IPS DF 6.9 (cell line): ENCODE measurements at regions not wholly inside any gene's neighbourhood (a gene's known extent, or its start where the extent isn't known, plus 50 kb on each side); places are given as distances from the start of the nearest gene placed in this dataset.

Experiments used
- DNase-seq: peaks from one replicate; pipeline ENCODE4 v3.0.0-alpha.2; 2013; ENCODE audit warnings: low read depth, low spot score
- H3K27ac ChIP-seq: one replicate; pipeline ENCODE4 v1.5.1; 2013; ENCODE audit warnings: low read length, control low read depth
- H3K27me3 ChIP-seq: 2 replicates; pipeline ENCODE4 v1.6.1; 2013; ENCODE audit warnings: mild to moderate bottlenecking, low read length; ENCODE audit not compliant: control insufficient read depth, insufficient read depth
- H3K36me3 ChIP-seq: 2 replicates; pipeline ENCODE4 v1.6.1; 2013; ENCODE audit warnings: low read length; ENCODE audit not compliant: control insufficient read depth, insufficient read depth
- H3K4me1 ChIP-seq: 2 replicates; pipeline ENCODE4 v1.6.1; 2013; ENCODE audit warnings: low read length; ENCODE audit not compliant: control insufficient read depth, insufficient read depth
- H3K4me3 ChIP-seq: 2 replicates; pipeline ENCODE4 v1.5.1; 2013; ENCODE audit warnings: mild to moderate bottlenecking, low read length
- H3K9me3 ChIP-seq: 2 replicates; pipeline ENCODE4 v1.6.1; 2013; ENCODE audit warnings: low read length, inconsistent platforms; ENCODE audit not compliant: control insufficient read depth, insufficient read depth
- WGBS: extraction: QIAGEN DNeasy Blood & Tissue Kit; methylation state at CpG from one replicate; pipeline ENCODE4 v1.1.7; 2013; ENCODE audit warnings: mixed read lengths, missing lambda C conversion rate; ENCODE audit not compliant: insufficient read length, insufficient coverage; 5-methylcytosine and 5-hydroxymethylcytosine counted together

DNA sequence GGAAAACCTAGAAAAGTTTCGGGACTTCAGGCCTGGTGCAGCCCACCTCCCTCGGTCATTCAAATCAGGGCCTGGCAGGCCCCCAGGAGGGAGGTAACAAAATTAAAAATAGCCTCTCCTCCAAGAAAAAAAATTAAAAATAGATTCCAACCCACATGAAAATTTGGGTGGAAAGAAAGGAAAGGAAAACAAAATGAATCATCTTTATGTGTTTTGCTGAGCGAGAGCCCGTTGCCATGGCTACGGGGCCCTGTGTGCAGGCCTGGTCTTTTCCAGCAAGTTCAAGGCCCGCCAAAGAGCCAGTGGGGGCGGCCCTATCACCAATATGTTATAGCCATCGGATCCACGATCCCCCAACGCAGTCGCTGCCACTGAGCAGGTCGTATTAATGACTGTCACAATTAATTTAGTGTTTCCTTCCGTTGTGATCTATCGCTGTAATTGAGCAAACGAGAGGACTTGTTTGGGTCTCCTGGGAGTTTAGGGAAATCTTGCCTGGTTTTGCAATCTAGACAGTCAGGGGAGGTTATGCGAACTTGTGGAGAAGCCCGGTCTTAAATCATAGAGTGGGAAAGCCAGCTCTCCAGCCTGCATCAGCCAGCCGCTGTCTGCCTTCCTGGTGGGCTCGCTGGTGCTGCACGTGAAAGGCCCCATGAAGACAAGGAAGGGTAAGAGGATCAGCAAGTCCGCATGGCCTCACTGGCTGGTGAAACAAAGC, 452.4 kb downstream of the BCOR start:
- WGBS: no CpG with 5 or more reads among the region's 21 CpGs

GRCh38 chrX:39648548-39649254, 449.1 kb downstream of the BCOR start:
- Histone ChIP-seq H3K9me3 (no peaks in the 10 kb centered on the region), H3K4me1 (no peaks in the 10 kb centered on the region), H3K4me3 (no peak overlapping the region), H3K36me3 (no peaks in the 10 kb centered on the region), H3K27me3 (no peaks in the 10 kb centered on the region), H3K27ac (no peak overlapping the region)
- no CpG with 5 or more reads among the region's 6 CpGs for whole genome bisulfite sequencing
- DNase-seq: no peak

More for the DNA sequence above, 452.4 kb downstream of the BCOR start:
- Histone ChIP-seq H3K36me3 (no peaks in the 10 kb centered on the region), H3K4me3 (no peak overlapping the region), H3K27me3 (no peaks in the 10 kb centered on the region), H3K9me3 (no peaks in the 10 kb centered on the region), H3K4me1 (no peaks in the 10 kb centered on the region; the same call in none of the 2 replicates), H3K27ac (no peak overlapping the region)
- no peak for DNase-seq

GRCh38 chrX:39650768-39651347, 446.9 kb downstream of the BCOR start:
- no CpG with 5 or more reads among the region's 12 CpGs for WGBS

DNA sequence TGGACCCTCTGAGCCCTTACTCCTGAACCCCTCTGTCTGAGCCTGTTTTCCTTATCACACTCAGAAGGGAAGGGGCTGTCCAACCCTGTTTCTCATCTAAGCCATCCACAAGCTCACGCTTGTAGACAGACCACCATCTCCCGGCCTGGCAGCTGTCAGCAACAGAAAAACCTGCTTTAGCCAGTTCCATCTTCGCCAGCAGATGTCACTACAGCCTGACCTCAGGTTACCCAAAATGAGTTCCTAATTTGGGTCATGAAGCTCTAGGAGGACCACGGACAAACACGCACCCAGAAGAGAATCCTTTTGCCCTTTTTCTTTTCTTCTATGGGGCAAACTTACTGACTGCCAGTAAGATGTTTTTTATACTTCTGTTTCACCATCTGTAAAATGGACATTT, 445.4 kb downstream of the BCOR start:
- no peaks in the 10 kb centered on the region for H3K27me3 ChIP-seq
- DNase-seq: no peak
- no peaks in the 10 kb centered on the region for H3K4me1 ChIP-seq
- H3K36me3 ChIP-seq: no peaks in the 10 kb centered on the region
- no peaks in the 10 kb centered on the region for H3K9me3 ChIP-seq
- no CpG with 5 or more reads among the region's 5 CpGs for WGBS
- no peak overlapping the region for H3K27ac ChIP-seq
- H3K4me3 ChIP-seq: no peak overlapping the region

More at GRCh38 chrX:39650768-39651347, 446.9 kb downstream of the BCOR start:
- H3K27me3 ChIP-seq: no peaks in the 10 kb centered on the region
- no peak overlapping the region for H3K27ac ChIP-seq
- H3K9me3 ChIP-seq: no peaks in the 10 kb centered on the region
- no peaks in the 10 kb centered on the region for H3K36me3 ChIP-seq
- DNase-seq: no peak
- no peaks in the 10 kb centered on the region for H3K4me1 ChIP-seq
- H3K4me3 ChIP-seq: no peak overlapping the region

- no peaks in the 10 kb centered on the region for H3K27me3 ChIP-seq
- no peak overlapping the region for H3K4me3 ChIP-seq
- no peaks in the 10 kb centered on the region for H3K36me3 ChIP-seq
- no peaks in the 10 kb centered on the region for H3K4me1 ChIP-seq
- DNase-seq: no peak
- no CpG with 5 or more reads among the region's 10 CpGs for WGBS
- H3K9me3 ChIP-seq: no peaks in the 10 kb centered on the region
- no peak overlapping the region for H3K27ac ChIP-seq
Measured at GRCh38 chrX:39653691-39654090, 444.1 kb downstream of the BCOR start.

DNA sequence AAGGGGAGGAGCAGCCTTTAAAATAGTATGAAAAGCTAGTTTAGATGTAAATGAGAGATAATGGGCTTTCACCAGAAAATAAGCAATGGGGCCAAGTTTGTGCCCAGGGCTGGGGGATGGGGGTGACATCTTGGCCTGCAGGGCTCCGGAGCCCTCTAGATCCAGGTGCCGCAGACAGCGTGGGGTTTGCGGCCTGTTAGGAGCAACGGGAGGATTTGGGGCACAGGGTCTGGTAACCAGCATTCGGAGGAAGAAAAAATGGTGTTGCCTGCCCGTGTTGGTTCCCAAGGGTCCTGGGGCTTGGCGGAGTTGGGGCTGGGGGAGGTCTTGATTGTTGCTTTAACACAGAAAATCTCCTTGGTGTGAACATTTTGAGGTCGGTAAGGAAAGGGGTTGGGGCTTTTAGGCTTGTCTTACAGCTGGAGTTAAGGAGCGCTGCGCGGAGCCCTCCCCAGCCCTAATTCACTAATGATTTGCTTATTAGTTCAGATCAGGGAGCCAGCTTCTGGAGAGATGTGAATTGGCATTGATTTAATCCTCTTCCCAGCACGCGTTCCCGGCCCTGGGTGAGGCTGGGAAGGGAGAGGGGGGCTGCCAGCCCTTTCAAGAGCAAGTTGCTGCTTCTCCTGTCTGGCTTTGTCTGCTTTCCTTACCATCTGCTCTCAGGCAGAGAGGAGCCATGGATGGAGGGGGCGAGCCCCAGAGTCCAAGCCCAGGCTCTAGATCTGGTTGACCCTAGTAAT, 443.4 kb downstream of the BCOR start:
- no peaks in the 10 kb centered on the region for H3K4me1 ChIP-seq
- H3K36me3 ChIP-seq: no peaks in the 10 kb centered on the region
- no peak for DNase-seq
- H3K9me3 ChIP-seq: no peaks in the 10 kb centered on the region
- WGBS: no CpG with 5 or more reads among the region's 16 CpGs
- no peak overlapping the region for H3K27ac ChIP-seq
- H3K4me3 ChIP-seq: no peak overlapping the region
- H3K27me3 ChIP-seq: no peaks in the 10 kb centered on the region

GRCh38 chrX:39654952-39655351, 442.8 kb downstream of the BCOR start:
- no peak for DNase-seq
- no peak overlapping the region for H3K27ac ChIP-seq
- no CpG with 5 or more reads among the region's 3 CpGs for WGBS
- no peaks in the 10 kb centered on the region for H3K4me1 ChIP-seq
- H3K27me3 ChIP-seq: no peaks in the 10 kb centered on the region
- H3K36me3 ChIP-seq: no peaks in the 10 kb centered on the region
- H3K4me3 ChIP-seq: no peak overlapping the region
- no peaks in the 10 kb centered on the region for H3K9me3 ChIP-seq

DNA sequence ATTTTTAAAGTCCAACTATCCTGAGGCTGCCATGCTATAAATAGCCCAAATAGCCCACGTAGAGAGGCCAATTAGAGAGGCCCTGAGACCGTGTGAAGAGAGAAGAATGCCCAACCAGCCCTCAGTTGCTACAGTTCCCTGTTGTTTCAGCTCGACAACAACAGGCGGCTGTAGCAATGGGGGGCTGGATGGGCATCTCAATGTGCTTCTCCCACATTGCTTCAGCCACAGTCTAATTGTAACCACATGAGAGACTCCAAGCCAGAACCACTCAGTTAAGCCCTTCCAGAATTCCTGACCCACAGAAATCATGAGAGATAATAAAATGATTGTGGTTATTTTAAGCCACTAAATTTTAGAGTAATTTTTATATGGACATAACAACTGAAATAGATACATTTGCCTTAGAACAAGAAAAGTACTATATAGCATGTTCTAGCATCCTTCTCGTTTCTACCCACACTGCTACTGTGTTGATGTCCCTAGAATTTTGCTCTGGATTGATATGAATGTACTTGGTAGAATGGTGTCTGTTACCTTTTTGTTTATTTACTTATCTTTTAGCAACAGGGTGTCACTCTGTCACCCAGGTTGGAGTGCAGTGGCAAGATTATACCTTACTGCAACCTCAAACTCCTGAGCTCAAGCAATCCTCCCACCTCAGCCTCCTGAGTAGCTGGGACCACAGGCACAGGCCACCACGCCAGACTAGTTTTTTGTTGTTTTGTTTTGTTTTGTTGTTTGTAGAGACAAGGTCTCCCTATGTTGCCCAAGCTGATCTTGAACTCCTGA, 436.4 kb downstream of the BCOR start:
- WGBS: no CpG with 5 or more reads among the region's 6 CpGs
- Histone ChIP-seq H3K36me3 (no peaks in the 10 kb centered on the region), H3K9me3 (no peaks in the 10 kb centered on the region), H3K27me3 (no peaks in the 10 kb centered on the region), H3K4me1 (no peaks in the 10 kb centered on the region), H3K4me3 (no peak overlapping the region), H3K27ac (no peak overlapping the region)
- no peak for DNase-seq

DNA sequence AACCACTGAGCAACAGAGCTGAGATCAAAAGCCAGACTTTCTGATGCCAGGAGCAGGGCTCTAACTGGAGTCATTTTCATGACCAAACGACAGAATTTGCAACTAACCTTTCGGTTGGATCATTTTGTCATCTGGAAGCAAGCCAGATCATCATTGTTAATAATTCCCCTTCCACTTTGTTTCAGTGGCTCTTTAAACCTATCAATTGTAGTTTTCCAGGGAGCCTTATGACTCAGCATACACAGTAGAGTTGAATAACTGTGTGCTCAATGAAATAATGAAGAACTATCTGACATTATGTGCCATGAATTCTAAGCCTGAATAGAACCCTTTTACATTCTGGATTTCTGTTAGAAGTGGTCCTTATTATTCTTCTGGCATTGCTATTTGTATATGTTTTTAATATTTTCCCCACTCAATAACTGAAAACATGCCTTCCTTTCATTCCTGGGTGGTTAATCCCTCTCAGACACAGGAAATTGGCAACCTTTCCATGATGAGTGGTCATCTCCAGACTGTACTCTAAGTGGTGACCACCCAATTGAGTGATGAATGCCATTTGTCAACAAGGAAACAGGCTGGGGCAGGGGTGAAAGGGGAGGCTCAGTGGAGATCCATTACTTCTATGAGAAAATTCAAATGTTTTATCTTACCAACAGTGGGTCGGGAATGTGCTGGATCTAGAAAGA, 431.8 kb downstream of the BCOR start:
- H3K27me3 ChIP-seq: no peaks in the 10 kb centered on the region
- no peak overlapping the region for H3K27ac ChIP-seq
- H3K9me3 ChIP-seq: no peaks in the 10 kb centered on the region
- H3K36me3 ChIP-seq: no peaks in the 10 kb centered on the region
- no peak for DNase-seq
- H3K4me3 ChIP-seq: no peak overlapping the region
- no peaks in the 10 kb centered on the region; the same call in 1 of the 2 replicates for H3K4me1 ChIP-seq
- no CpG with 5 or more reads among the region's 3 CpGs for WGBS
